H1 (cell line): ENCODE measurements at regions not wholly inside any gene's neighbourhood (a gene's known extent, or its start where the extent isn't known, plus 50 kb on each side); places are given as distances from the start of the nearest gene placed in this dataset.

Experiments
- BRCA1 ChIP-seq: IDR thresholded peaks from 2 replicates; pipeline ENCODE4 v1.6.1; 2012; ENCODE audit warnings: low read depth, low read length, improper control_type of control experiment
- GABPA ChIP-seq: IDR thresholded peaks from 2 replicates; pipeline ENCODE4 v1.6.1; 2011; ENCODE audit warnings: mild to moderate bottlenecking, low read length, moderate library complexity, borderline replicate concordance; ENCODE audit not compliant: insufficient read depth
- JUND ChIP-seq: IDR thresholded peaks from 2 replicates; pipeline ENCODE4 v1.6.1; 2011; ENCODE audit warnings: mild to moderate bottlenecking, improper control_type of control experiment, low read length
- POLR2A ChIP-seq, 2 experiments: IDR thresholded peaks; 1 replicate in 1 of 2; 2 replicates in 1 of 2; pipeline ENCODE4 v1.6.1; 2011; ENCODE audit warnings: low read depth in 2 of 2, low read length in 2 of 2, mild to moderate bottlenecking in 2 of 2; ENCODE audit errors: control extremely low read depth in 1 of 2
- SIN3A ChIP-seq, 2 experiments: IDR thresholded peaks in 1 of 2; conservative IDR thresholded peaks in 1 of 2; 2 replicates each; pipeline ENCODE4 v1.6.1; 2011 to 2012; ENCODE audit warnings: low read length in 2 of 2, improper control_type of control experiment in 1 of 2, low read depth in 1 of 2, mild to moderate bottlenecking in 1 of 2
- YY1 ChIP-seq: IDR thresholded peaks from 2 replicates; pipeline ENCODE4 v1.6.1; 2011; ENCODE audit warnings: low read depth, mild to moderate bottlenecking, low read length
- TF ChIP-seq, protein P1 (sequence below): IDR thresholded peaks from 2 replicates; pipeline ENCODE4 v1.6.1; 2011; ENCODE audit warnings: low read length, improper control_type of control experiment

DNA sequence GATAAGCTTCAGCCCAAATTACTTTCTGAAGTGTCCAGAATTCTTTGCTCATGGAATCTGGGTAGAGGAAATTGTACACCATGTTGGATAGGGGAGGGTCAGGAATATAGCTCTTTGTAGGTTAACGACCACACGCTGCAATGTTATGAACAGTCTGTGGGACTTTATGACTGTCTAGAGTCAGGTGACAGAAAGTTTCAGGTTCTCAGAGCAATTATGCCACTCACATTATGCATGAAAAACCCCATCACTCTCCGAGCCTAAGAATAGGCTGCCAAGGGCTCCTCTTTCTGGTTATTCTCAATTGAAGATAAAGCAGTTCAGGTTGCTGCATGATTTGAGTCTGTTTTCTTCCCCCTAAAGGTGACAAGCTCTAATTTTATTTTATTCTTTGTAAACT is 430.9 kb downstream of the ATP23 start:
- TF ChIP-seq GABPA (no peak), YY1 (no peak), JUND (no peak), POLR2A (IDR thresholded peaks at IDR 0.05; ENCODE audit: control extremely low read depth in 1 of 2, low read depth in 2 of 2, low read length in 2 of 2) (no peak), SIN3A (conservative IDR thresholded peaks at IDR 0.05 in 1 of 2, IDR thresholded peaks at IDR 0.05 in 1 of 2; ENCODE audit: low read depth in 1 of 2, low read length in 2 of 2) (no peak), BRCA1 (no peak)
- TF ChIP-seq, protein P1, sequence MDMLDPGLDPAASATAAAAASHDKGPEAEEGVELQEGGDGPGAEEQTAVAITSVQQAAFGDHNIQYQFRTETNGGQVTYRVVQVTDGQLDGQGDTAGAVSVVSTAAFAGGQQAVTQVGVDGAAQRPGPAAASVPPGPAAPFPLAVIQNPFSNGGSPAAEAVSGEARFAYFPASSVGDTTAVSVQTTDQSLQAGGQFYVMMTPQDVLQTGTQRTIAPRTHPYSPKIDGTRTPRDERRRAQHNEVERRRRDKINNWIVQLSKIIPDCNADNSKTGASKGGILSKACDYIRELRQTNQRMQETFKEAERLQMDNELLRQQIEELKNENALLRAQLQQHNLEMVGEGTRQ, result no peak
